Panc1 (cell line): ENCODE measurements at regions not wholly inside any gene's neighbourhood (a gene's known extent, or its start where the extent isn't known, plus 50 kb on each side); places are given as distances from the start of the nearest gene placed in this dataset.

Source experiments
- POLR2AphosphoS5 ChIP-seq: IDR thresholded peaks from 2 replicates; pipeline ENCODE4 v1.6.1; 2012; ENCODE audit warnings: mild to moderate bottlenecking, low read depth, low read length, moderate library complexity
- REST ChIP-seq, 2 experiments: IDR thresholded peaks; 2 replicates each; pipeline ENCODE4 v1.6.1; 2011 to 2012; ENCODE audit warnings: low read depth in 2 of 2, control low read depth in 1 of 2, low read length in 1 of 2, mild to moderate bottlenecking in 1 of 2, moderate library complexity in 1 of 2; ENCODE audit not compliant: insufficient read depth in 1 of 2
- SIN3A ChIP-seq: IDR thresholded peaks from 2 replicates; pipeline ENCODE4 v1.6.1; 2012; ENCODE audit warnings: low read depth, mild to moderate bottlenecking, low read length, moderate library complexity, borderline replicate concordance; ENCODE audit not compliant: insufficient read depth
- TCF7L2 ChIP-seq: IDR thresholded peaks from 2 replicates; pipeline ENCODE4 v1.6.1; 2011; ENCODE audit warnings: mild to moderate bottlenecking, low read depth, low read length, inconsistent platforms
- TF ChIP-seq, protein P1 (sequence below): fragments of 450-650 bp; IDR thresholded peaks from 2 replicates; pipeline ENCODE4 v1.5.1; 2017; ENCODE audit warnings: mild to moderate bottlenecking

DNA sequence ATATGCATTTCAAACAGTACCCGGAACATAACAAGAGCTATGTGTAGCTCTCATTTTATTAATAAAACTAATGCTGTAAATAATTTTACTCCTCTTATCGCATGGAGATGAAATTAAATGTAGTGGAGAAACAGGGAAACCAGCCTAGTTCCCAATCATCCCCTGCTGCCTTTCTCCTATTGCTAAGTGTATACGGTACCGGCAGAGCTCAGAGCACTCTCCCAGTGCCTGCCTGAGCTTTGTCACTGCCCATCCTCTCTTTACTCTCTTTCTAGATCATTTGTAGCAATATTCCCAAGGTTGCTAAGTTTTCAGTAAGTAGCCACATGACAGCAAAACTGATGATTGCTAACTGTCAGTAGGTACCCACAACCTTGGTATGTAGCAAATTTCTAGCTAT, 85.5 kb upstream of the ZSWIM2 start:
- TF ChIP-seq, protein P1, sequence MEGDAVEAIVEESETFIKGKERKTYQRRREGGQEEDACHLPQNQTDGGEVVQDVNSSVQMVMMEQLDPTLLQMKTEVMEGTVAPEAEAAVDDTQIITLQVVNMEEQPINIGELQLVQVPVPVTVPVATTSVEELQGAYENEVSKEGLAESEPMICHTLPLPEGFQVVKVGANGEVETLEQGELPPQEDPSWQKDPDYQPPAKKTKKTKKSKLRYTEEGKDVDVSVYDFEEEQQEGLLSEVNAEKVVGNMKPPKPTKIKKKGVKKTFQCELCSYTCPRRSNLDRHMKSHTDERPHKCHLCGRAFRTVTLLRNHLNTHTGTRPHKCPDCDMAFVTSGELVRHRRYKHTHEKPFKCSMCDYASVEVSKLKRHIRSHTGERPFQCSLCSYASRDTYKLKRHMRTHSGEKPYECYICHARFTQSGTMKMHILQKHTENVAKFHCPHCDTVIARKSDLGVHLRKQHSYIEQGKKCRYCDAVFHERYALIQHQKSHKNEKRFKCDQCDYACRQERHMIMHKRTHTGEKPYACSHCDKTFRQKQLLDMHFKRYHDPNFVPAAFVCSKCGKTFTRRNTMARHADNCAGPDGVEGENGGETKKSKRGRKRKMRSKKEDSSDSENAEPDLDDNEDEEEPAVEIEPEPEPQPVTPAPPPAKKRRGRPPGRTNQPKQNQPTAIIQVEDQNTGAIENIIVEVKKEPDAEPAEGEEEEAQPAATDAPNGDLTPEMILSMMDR, result no peak
- TF ChIP-seq REST (IDR thresholded peaks at IDR 0.05; ENCODE audit: insufficient read depth in 1 of 2, low read depth in 2 of 2, low read length in 1 of 2) (no peak), SIN3A (no peak), POLR2AphosphoS5 (no peak), TCF7L2 (no peak)
